ENCODE measurements at regions not wholly inside any gene's neighbourhood (a gene's known extent, or its start where the extent isn't known, plus 50 kb on each side); places are given as distances from the start of the nearest gene placed in this dataset.
A peak's percentile ranks its signal among the peaks of the same experiment; 100 is the strongest.
"Not testable (repeated sequence)": the region's sequence is repeated elsewhere in the genome, so short reads cannot be mapped to it uniquely, and the experiment has no call there.

DNA sequence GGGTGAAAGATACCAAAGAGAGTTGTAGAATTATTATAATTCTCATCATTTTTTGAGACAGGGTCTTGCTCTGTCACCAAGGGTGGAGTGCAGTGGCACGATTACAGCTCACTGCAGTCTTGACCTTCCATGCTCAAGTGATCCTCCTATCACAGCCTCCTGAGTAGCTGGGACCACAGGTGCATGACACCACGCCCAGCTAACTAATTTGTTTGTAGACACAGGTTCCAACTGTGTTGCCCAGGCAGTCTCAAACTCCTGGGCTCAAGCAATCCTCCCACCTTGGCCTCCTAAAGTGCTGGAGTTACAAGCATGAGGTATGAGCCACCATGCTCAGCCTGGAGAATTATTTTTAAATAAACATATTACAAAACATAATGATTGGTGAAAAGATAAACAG lies 92.8 kb upstream of the MSH6 start:
- DNase-seq (ENCODE audit: low read depth) = no peak

DNA sequence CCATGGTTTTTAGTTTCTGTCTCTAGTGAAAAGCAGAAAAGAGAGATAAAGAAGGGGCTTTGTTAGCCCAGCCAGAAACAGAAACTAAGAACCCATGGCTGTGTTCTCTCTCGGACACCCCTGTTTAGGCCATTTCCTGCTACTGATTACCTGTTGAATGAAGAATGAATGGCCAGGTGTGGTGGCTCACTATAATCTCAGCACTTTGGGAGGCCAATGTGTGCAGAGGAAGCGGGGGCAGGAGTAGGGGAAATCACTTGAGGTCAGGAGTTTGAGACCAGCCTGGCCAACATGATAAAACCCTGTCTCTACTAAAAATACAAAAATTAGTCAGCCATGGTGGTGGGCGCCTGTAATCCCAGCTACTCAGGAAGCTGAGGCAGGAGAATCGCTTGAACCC lies 93.8 kb upstream of the MSH6 start:
- not testable (repeated sequence) for DNase-seq (ENCODE audit: low read depth)

DNA sequence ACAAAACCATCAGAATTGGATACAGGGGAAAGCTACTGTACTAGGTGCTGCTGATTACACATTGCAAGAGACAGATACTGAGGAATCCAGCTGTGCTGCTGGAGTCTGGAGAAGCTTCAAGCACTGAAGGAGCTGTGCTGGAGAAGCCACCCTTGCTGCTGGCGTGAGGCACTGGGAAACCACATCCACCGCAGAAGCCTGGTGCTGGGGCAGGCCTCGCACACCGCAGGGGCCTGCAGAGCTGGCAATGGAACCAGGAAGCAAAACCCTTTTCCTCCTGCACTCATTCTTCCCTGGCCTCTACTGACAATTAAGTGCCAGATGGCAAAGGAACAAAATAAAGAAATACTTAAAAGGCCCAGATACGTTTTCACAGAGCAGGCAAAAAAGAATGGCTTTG lies 94.4 kb upstream of the MSH6 start:
- no peak for DNase-seq (ENCODE audit: low read depth)

DNA sequence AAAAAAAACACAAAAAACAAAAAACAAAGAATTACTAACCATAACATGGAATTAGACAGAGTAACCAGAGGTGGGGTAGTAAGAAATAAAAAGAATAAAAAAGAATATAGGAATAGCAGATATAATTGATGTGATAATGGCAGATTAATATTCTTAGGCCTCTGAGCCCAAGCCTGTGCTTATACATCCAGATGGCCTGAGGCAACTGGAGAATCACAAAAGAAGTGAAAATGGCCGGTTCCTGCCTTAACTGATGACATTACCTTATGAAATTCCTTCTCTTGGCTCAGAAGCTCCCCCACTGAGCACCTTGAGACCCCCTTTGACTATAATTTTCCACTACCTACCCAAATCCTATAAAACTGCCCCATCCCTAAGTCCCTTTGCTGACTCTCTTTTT lies 95.1 kb upstream of the MSH6 start:
- DNase-seq (ENCODE audit: low read depth) = no peak

DNA sequence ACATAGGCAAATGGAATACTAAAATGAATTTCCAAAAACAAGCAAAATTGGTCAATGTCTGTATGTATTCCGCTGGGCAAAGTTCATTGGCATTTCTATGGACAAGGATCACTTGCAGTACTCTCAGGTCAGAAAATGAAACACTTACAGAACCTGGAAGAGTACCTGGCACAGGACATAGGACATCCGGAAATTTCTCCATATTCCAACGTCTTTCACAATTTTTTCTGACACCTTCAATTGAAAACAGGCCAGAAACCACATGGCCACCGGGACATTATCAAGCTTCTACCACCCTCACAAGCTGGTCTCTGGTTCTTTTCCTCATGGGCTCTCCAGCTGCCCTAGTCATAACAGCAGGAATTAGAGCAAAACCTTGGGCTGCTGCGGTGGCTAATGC lies 96.9 kb upstream of the MSH6 start:
- no peak for DNase-seq (ENCODE audit: low read depth)

DNA sequence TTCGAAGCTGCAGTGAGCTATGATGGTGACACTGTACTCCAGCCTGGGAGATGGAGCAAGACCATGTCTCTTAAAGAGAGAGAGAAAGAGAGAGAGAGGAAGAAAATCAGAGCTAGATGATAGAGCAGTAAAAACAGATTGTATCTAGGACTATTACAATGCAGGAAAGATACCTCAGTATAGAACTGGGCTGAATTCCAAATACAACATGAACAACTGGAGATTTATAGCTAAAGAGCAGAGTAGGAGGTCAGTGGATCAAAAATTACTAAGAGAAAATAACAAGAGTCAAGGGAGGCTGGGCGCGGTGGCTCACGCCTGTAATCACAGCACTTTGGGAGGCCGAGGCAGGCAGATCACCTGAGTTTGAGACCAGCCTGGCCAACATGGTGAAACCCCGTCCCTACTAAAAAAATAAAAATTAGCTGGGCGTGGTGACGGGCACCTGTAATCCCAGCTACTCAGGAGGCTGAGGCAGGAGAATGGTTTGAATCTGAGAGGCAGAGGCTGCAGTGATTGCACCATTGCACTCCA lies 100.7 kb upstream of the MSH6 start:
- no peak for DNase-seq (ENCODE audit: low read depth)

DNA sequence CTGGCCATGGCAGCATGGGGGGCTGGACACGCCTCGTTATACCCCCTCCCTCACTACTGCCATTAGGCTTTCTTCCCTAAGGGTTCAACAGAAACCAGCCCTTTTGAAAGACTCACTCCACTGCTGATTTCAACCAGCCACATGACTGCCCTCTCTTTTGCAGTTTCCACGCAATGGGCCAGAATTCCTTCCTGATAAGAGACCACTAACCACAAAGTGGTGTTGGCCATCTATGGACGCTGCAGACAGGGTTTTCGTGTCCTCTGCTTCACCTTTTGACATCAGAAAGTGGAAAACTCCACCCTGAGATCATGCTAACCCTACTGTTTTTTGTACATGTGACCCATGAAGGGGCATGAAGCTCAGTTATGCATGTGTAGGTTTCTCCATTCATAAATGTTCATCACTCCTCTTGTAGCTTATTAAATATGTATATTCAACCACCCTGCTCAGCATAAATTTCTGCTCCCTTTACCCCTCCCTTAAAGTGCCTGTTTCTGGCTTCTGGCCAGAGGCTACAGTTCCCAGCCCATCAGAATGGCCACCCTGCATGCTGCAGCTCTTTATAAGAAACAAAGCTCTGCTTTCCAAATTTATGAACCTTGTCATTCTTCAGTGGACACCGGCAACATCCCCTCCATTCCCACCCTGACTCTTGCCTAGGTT lies 105.6 kb upstream of the KCNK12 start:
- DNase-seq (ENCODE audit: low read depth) = no peak

DNA sequence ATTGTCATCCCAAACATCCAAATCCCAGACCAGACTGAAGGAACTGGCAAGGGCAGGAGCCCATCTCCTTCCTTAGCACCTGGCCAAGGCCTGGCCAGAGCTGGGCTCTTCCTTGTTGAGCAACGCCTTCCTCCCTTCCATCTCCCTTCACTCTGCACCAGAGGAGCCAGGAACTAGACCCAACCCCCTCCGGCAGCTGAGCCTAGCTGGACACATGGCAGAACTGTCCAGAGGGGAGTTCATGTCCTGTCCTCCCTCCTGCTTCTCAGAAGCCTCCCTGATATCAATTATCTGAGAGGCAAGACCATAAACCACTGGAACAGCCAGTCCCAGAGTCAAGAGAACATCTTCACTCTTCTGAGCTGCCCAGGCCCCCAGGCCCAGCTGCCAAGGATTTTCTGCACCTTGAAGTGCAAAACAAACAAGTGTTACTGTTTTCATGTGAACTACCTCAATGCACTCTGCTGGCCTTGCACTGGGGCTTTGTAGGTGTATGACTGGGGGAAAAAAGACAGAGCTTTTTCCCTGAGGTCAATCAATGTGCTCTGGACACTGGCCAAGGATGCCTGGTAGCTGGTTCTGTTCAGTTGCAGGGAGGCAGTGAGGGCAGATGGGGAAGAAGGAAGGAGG lies 104.5 kb upstream of the KCNK12 start:
- no peak for DNase-seq (ENCODE audit: low read depth)

DNA sequence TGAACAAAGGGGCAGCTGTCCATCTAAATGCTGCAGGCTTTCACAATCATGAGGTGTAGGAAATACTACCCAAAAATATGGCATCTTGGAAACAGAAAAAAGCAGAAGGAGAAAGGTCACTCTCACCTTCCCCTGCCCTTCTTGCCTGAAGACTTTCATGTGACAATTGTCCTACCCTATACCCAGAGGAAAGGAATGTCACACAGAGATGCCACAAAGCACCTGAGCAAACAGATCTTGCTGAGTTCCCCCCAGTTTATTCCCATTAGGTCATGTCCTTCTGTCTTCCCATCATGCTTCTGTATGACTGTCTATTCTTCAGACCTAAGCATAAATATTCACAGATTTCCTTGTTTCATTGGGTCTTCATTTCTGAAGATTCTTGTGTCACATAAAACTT lies 95.5 kb upstream of the KCNK12 start:
- DNase-seq (ENCODE audit: low read depth) = no peak

DNA sequence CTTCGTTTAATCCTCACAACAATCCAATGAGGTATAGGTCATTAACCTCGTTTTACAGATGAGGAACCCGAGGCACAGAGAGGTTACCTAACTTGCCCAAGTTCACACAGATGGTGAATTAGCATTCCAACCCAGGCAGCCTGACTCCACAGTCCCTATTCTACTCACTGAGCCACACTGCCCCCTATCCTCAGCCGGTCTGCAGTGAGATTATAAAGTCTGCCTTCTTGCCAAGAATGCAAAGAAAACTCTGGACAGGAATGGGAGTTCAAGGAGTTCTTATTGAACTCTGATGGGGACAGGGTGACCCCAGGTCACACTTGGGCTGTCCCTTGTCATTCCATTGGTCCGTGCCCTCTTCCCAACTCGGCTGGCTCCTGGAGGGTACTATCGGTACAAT lies 94.0 kb upstream of the KCNK12 start:
- peak; percentile 26 for DNase-seq (ENCODE audit: low read depth)

DNA sequence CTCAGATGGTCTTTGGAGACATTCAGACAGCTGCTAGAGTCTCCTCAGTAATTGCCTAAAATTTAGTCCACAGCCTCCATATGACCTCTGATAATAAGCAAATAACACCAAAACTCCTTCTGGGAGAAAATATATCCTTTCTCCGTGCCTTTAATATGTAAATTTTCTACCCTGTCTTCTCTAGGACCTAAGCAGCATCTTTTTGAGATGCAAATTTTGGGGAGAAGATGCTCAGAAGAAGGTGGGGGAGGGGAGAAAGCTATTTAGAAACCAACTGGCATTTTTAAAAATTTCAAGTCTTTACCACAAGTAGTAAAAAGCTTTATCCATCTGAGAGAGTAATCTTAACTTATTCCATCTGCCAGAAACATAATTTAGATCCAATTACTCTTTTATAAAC lies 91.8 kb upstream of the KCNK12 start:
- DNase-seq (ENCODE audit: low read depth) = no peak

DNA sequence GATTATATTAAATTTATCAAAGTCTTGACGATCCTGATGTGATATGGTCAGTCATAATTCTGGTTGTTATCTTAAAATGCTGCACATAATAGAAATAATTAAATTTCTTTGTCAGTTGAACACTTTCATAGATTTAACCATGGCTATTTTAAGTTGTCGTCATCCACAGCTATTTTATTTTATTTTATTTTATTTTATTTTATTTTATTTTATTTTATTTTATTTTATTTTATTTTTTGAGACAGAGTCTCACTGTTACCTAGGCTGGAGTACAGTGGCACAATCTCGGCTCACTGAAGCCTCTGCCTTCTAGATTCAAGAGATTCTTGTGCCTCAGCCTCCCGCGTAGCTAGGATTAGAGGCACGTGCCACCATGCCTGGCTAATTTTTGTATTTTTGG lies 90.5 kb upstream of the KCNK12 start:
- DNase-seq (ENCODE audit: low read depth) = no peak

DNA sequence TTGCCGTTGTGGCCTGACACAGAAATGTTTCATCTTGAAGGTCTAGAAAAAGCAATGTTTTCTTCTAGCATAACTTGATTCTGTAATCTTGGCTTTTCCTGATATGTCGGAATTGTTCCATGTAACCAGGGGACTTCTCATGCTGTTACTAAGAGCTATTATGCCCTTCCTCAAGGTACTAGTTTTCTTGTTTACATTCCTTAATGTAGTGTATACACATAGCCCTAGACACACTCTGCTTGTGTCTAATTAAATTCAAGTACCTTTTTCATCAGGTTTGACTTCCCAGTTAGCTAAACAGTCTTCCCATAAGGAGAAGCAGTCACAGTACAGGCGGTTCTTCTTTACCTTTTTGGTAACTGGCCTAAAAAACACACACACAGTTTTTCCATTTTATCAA lies 89.4 kb upstream of the KCNK12 start:
- DNase-seq (ENCODE audit: low read depth) = no peak

DNA sequence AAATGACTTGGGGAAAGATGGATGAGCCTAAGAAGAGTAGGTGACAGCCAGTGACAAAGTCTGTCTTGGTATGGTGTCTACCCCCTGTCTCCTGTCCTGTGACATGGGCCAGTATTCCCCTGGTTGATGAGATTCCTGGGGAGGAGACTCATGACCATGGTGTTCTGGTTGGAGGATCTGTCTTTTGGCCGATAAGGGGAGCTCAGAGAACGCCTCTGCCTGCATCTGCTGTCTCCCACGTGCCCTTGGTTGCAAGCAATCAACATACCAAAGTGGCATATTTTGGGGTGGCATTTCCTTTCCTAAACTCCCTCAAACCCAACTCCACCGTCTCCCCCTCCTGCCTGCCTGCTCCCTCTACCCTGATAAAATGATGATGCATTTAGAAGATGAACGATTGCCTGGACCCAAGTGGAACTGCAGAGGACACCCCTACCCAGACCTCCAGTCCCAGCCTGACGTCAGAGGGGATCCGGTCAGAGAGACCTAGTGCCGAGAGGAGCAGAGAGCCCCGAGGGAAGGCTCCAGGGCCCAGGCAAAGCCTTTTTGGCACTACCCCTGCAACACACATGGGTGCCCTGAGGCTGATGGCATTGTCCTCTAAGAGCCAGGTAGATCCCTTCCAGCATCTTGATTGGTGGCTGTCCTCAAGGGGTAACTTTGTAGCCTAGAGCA lies 88.0 kb upstream of the KCNK12 start:
- no peak for DNase-seq (ENCODE audit: low read depth)

DNA sequence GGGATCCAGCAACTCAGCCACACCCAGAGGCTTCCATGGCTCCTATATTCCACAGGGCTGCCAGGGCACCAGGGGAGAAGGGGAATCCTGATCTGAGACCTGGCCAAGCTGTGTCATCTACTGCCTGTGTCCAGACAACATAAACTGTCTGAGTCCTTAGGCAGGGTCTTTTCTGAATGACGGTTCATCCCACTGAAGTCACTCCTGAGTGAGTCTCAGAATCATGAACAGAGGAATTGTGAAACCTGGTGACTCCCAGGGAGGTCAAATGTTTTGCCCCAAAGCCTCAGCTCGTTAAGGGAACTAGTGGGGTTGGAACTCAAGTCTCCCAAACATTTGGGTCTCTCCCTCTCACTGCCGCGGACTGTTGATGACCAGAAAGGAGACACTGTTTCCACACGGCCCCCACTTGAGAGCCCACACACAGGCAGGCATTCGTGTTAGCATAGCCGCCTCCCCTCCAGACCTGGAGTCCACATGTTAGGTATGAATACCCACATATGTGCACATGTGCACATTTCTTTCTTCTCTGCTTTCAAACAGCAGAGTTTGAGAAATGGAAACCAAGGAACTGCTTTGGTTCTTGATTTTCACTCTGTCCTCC lies 87.2 kb upstream of the KCNK12 start:
- no peak for DNase-seq (ENCODE audit: low read depth)

DNA sequence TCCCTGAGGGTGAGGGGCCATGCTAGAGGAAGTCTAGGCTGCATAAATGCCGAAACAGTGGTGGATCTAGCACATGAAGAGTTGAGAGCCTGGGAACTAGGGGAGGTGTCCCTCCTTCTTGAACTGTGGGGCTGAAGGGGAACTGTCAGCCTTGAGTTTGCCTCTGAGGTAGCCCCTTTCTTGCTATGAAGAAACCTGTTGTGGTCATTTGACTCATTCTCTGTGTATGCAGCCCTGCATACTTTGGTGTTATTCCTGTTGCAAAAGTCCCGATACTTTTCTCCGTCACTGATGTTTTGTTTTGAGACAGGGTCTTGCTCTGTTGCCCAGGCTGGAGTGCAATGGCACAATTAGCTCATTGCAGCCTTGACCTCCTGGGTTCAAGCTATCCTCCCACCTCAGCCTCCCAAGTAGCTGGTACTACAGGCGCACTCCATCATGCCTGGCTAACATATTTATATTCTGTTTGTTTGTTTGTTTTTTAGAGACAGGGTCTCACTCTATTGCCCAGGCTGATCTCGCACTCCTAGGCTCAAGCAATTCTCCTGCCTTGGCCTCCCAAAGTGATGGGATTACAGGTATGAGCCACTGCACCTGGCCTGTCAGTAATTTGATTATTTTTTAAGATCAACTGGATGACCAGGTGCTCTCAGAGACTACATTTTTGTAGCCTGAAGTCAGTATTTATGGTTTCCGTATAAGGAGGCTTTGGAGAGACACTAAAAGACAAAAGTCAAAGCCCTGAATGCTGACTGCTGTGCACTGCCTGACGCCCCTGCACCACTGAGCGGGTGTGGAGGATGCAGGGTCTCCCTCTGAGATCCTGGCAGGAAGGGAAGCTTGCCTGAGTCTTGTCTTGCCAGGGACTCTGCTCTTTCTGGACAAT lies 86.2 kb upstream of the KCNK12 start:
- peak; percentile 71 for DNase-seq (ENCODE audit: low read depth)

DNA sequence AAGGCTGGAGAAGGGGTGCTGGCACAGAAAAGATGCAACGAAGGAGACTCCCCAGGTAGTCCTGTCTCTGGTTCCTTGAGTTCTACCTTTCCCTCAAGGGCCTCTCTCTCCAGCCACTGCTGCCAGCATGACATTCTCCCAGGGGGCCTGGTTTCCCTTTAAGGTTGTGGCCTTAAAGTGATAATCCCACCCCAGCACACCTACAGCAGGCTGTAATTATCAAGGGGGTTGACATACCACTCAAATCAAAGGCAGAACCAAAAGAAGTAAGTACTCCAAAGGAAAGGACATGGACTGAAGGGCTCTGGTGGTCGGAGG lies 84.7 kb upstream of the KCNK12 start:
- DNase-seq (ENCODE audit: low read depth) = no peak

DNA sequence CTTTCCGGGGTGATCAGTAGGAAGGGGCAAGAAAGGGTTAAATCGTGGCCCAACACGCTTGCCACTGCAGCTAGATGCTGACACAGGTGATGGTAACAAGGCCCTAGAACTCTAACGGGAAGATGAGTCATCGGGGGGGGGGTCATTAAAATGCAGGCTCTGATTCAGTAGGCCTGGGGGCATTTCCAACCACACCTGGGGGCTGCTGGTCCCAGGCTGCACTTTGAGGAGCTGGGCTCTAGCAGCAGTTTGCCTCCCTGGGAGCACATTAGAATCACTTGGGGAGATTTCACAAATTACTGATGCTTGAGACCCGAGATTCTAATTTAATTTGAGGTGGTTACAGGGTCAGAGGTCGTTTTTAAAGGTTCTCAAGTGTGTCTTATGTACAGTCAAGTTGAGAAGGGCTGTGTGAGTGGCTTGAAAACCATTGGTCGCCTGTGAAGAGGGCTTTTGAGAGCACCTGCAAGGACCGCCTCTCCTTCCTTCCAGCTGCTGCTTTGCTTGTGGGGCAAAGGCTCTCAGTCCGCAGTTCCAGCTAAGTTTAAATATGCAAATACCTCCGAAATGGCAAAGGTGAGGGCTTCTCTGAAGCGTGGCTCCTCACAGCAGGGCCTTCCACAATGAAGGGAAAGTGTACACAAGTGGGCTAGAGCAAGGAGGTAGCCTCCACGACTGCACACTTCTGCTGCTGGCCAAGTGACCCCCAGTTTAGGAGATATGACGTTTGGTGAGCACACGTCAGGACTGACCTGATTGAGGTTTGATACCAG lies 84.2 kb upstream of the KCNK12 start:
- peak; percentile 49 for DNase-seq (ENCODE audit: low read depth)

DNA sequence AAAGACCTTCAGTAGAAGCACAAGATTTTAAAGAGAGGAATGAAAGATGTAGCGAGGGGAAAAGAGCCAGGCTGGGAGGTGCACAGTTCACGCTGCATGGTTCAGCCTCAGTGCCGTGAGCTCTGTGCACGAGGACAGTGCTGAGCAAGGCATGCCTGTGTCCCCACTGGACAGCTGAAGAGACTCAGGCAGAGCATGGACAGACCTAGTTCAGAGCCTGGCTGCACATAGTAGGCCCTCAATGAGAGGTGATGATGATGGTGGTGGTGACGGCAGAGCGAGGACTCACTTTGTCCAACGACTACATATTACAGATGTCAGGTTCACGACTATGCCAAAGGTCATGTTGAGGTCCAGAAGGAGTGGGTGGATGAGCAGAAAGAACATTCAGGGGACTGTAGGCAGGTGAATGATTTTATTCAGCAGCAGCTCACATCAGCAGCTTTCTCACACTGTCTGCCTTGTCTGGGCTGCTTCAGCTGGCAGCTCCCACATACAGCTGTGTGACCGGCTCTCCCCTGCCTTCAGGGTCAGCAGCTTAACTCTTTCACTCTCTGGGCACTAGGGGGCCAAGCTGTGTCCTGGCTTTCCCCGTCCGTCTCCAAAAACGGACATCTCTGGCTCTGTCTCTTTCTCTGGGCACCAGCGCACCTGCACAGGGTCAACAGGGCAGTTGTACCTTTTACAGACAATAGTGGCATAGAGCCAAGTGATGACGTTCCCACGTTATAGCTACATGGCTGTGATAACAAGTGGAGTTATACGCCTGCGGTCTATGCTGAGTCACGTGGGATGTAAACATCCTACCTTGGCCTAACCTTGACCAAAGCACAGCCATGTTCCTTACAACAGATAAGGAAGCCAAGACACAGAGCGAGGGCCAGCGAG lies 83.4 kb upstream of the KCNK12 start:
- DNase-seq (ENCODE audit: low read depth) = peak; percentile 15

DNA sequence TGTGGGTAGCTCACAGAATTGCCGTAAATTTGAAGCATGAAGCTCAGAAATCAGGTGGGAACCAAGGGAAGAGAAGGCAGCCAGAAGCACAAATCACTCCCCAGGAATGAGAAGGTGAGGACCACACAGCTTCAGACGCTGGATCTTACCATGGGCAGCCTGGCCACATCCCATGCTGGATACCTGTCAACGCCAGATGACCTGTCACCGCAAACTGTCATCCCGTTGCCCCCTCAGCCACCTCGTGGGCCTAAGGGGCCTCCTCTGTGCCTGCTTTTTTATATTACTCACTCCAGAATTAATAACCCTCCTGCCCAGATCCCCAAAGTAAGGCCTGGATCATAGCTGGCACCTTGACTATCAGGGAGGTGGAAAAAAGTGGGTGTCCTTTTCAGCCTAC lies 82.3 kb upstream of the KCNK12 start:
- DNase-seq (ENCODE audit: low read depth) = no peak
